GM19468 (cell line): ENCODE measurements at regions not wholly inside any gene's neighbourhood (a gene's known extent, or its start where the extent isn't known, plus 50 kb on each side); places are given as distances from the start of the nearest gene placed in this dataset.

ENCODE experiments used
- ATAC-seq: cut with Tn5 transposase; IDR thresholded peaks from one replicate; pipeline ENCODE4 v1.9.1; 2021; ENCODE audit warnings: mild to moderate bottlenecking, moderate library complexity, moderate number of reproducible peaks; ENCODE audit not compliant: unreplicated experiment; ENCODE audit errors: extremely low read depth

- no peak for ATAC-seq
Measured at GRCh38 chr6:91645811-91646210, 1058.9 kb upstream of the MAP3K7 start.

GRCh38 chr6:91637217-91637616, 1050.3 kb upstream of the MAP3K7 start:
- ATAC-seq = no peak

- no peak for ATAC-seq
Measured at GRCh38 chr6:91634791-91635190, 1047.9 kb upstream of the MAP3K7 start.

- no peak for ATAC-seq
Measured at GRCh38 chr6:91633374-91634111, 1046.7 kb upstream of the MAP3K7 start.

GRCh38 chr6:91632308-91632707, 1045.4 kb upstream of the MAP3K7 start:
- no peak for ATAC-seq

GRCh38 chr6:91631227-91631626, 1044.4 kb upstream of the MAP3K7 start:
- ATAC-seq = no peak

GRCh38 chr6:91626911-91627310, 1040.0 kb upstream of the MAP3K7 start:
- ATAC-seq = no peak

- no peak for ATAC-seq
Measured at GRCh38 chr6:91613481-91613880, 1026.6 kb upstream of the MAP3K7 start.

- no peak for ATAC-seq
Measured at GRCh38 chr6:91611190-91611589, 1024.3 kb upstream of the MAP3K7 start.

GRCh38 chr6:91608428-91608827, 1021.6 kb upstream of the MAP3K7 start:
- ATAC-seq = no peak

- ATAC-seq = no peak
Measured at GRCh38 chr6:91606148-91606901, 1019.5 kb upstream of the MAP3K7 start.

- ATAC-seq = no peak
Measured at GRCh38 chr6:91600561-91600960, 1013.7 kb upstream of the MAP3K7 start.

GRCh38 chr6:91590191-91590590, 1003.3 kb upstream of the MAP3K7 start:
- no peak for ATAC-seq

GRCh38 chr6:91580635-91581034, 993.8 kb upstream of the MAP3K7 start:
- ATAC-seq = no peak

GRCh38 chr6:91575032-91575431, 988.2 kb upstream of the MAP3K7 start:
- ATAC-seq = peak; percentile 69

GRCh38 chr6:91573826-91574416, 987.0 kb upstream of the MAP3K7 start:
- ATAC-seq = no peak

GRCh38 chr6:91572878-91573277, 986.0 kb upstream of the MAP3K7 start:
- ATAC-seq = no peak

- no peak for ATAC-seq
Measured at GRCh38 chr6:91569071-91569470, 982.2 kb upstream of the MAP3K7 start.

GRCh38 chr6:91566467-91566866, 979.6 kb upstream of the MAP3K7 start:
- ATAC-seq = no peak

GRCh38 chr6:91565207-91565606, 978.3 kb upstream of the MAP3K7 start:
- ATAC-seq = no peak

GRCh38 chr6:91562955-91563354, 976.1 kb upstream of the MAP3K7 start:
- ATAC-seq = no peak
